HCT116 (cell line): ENCODE measurements at regions not wholly inside any gene's neighbourhood (a gene's known extent, or its start where the extent isn't known, plus 50 kb on each side); places are given as distances from the start of the nearest gene placed in this dataset.

Experiments used
- ATAC-seq: fragments of 200-7000 bp; cut with Tn5 transposase; 2 replicates; pipeline ENCODE4 v1.9.1; 2020; ENCODE audit warnings: mild to moderate bottlenecking, moderate library complexity
- BruUV-seq: library from RNA; stranded (reverse); fragments of 400-500 nt; replicated peaks from 2 replicates; lab custom pipeline; 2021; lab: Mats Ljungman, UMichigan
- CTCF ChIA-PET: fragments of 300-600 bp; sonication (Branson Sonifier 250); formaldehyde crosslinking; loops from one replicate; lab custom pipeline; 2021; ENCODE audit warnings: antibody characterized with exemption; lab: Charles Lee
- POLR2A ChIA-PET: fragments of 300-600, 350-600 bp; sonication (Branson Sonifier 250); formaldehyde crosslinking; loops from one replicate; lab custom pipeline; 2021; ENCODE audit warnings: antibody characterized with exemption; lab: Charles Lee
- RAD21 ChIA-PET, 2 experiments: fragments of 300-600 bp; sonication (Branson Sonifier 250); formaldehyde crosslinking; loops; one replicate each; lab custom pipeline; 2023; ENCODE audit warnings: low total read pairs in 2 of 2; ENCODE audit not compliant: uncharacterized antibody in 2 of 2, unreplicated experiment in 2 of 2, low non-redundant PET in 1 of 2; lab: Charles Lee
- DNase-seq: peaks from one replicate; pipeline ENCODE4 v3.0.0-alpha.2; 2010; ENCODE audit warnings: low read depth, low spot score
- H2AFZ ChIP-seq: fragments of 200-600 bp; shearing (Covaris generic), sonication (generic); 2 replicates; pipeline ENCODE4 v1.6.1; 2017; ENCODE audit warnings: low read depth, mixed run types, mixed read lengths, antibody characterized with exemption, low read length; ENCODE audit not compliant: poor library complexity, severe bottlenecking
- H3K27ac ChIP-seq: 2 replicates; pipeline ENCODE4 v1.5.1; 2012; ENCODE audit warnings: low read depth, low read length
- H3K27me3 ChIP-seq: fragments of 200-600 bp; sonication (generic); 2 replicates; pipeline ENCODE4 v1.6.1; 2016; ENCODE audit warnings: mixed run types, low read length, mixed read lengths; ENCODE audit not compliant: insufficient read depth
- H3K36me3 ChIP-seq, 2 experiments: fragments of 200-500 bp in 1 of 2; fragments of 200-600 bp in 1 of 2; sonication (Bioruptor generic) in 1 of 2; sonication (generic) in 1 of 2; 2 replicates each; pipeline versions ENCODE4 v1.5.1 to v1.6.1; 2014 to 2016; ENCODE audit warnings: low read length in 2 of 2, inconsistent platforms in 1 of 2, mixed read lengths in 1 of 2, mixed run types in 1 of 2; ENCODE audit not compliant: insufficient read depth in 2 of 2, control insufficient read depth in 1 of 2
- H3K4me1 ChIP-seq, 2 experiments: fragments of 200-600 bp in 1 of 2; sonication (generic) in 1 of 2; 2 replicates each; pipeline versions ENCODE4 v1.5.1 to v1.6.1; 2012 to 2017; ENCODE audit warnings: low read length in 2 of 2, inconsistent platforms in 1 of 2, mild to moderate bottlenecking in 1 of 2, mixed read lengths in 1 of 2, mixed run types in 1 of 2, moderate library complexity in 1 of 2; ENCODE audit not compliant: insufficient read depth in 2 of 2, control insufficient read depth in 1 of 2
- H3K4me2 ChIP-seq: fragments of 200-600 bp; sonication (generic); 2 replicates; pipeline ENCODE4 v1.6.1; 2017; ENCODE audit warnings: mixed run types, low read length, mixed read lengths
- H3K4me3 ChIP-seq, 2 experiments: fragments of 200-600 bp in 1 of 2; sonication (generic) in 1 of 2; replicated peaks in 1 of 2; 2 replicates each; pipeline ENCODE4 v1.5.1; 2011 to 2016; ENCODE audit warnings: low read length in 2 of 2, control low read depth in 1 of 2, low read depth in 1 of 2, mild to moderate bottlenecking in 1 of 2, mixed read lengths in 1 of 2, mixed run types in 1 of 2
- H3K79me2 ChIP-seq: fragments of 200-600 bp; sonication (generic); 2 replicates; pipeline ENCODE4 v1.6.1; 2017; ENCODE audit warnings: mild to moderate bottlenecking, mixed run types, low read length, moderate library complexity, mixed read lengths; ENCODE audit not compliant: insufficient read depth
- H3K9ac ChIP-seq: fragments of 200-600 bp; sonication (generic); 2 replicates; pipeline ENCODE4 v1.6.1; 2016; ENCODE audit warnings: low read length, mixed read lengths
- H3K9me2 ChIP-seq: fragments of 200-600 bp; sonication (generic), shearing (Covaris generic); 2 replicates; pipeline ENCODE4 v1.6.1; 2017; ENCODE audit warnings: mixed run types, mild to moderate bottlenecking, moderate library complexity; ENCODE audit not compliant: insufficient read depth
- H3K9me3 ChIP-seq, 2 experiments: fragments of 200-500 bp in 1 of 2; fragments of 200-600 bp in 1 of 2; sonication (Bioruptor generic) in 1 of 2; sonication (generic) in 1 of 2; 2 replicates each; pipeline ENCODE4 v1.6.1; 2014 to 2017; ENCODE audit warnings: low read length in 2 of 2, mixed read lengths in 2 of 2, inconsistent platforms in 1 of 2, low read depth in 1 of 2, mild to moderate bottlenecking in 1 of 2, mixed run types in 1 of 2, moderate library complexity in 1 of 2; ENCODE audit not compliant: control insufficient read depth in 1 of 2, insufficient read depth in 1 of 2
- H4K20me1 ChIP-seq: fragments of 200-600 bp; sonication (generic), shearing (Covaris generic); 2 replicates; pipeline ENCODE4 v1.6.1; 2017; ENCODE audit warnings: mixed run types, mild to moderate bottlenecking, moderate library complexity; ENCODE audit not compliant: insufficient read depth
- CTCF ChIP-seq, 3 experiments: fragments of 200-600 bp in 1 of 3; sonication (generic) in 1 of 3; IDR thresholded peaks in 2 of 3; conservative IDR thresholded peaks in 1 of 3; 2 replicates each; pipeline ENCODE4 v1.5.1; 2012 to 2017; ENCODE audit warnings: low read depth in 2 of 3, low read length in 2 of 3, antibody characterized with exemption in 1 of 3, borderline replicate concordance in 1 of 3, control low read depth in 1 of 3, mild to moderate bottlenecking in 1 of 3, mixed read lengths in 1 of 3, mixed run types in 1 of 3, moderate library complexity in 1 of 3; ENCODE audit not compliant: insufficient read depth in 1 of 3
- EZH2phosphoT487 ChIP-seq: fragments of 200-600 bp; IDR thresholded peaks from 2 replicates; pipeline ENCODE4 v1.6.1; 2018; ENCODE audit warnings: antibody characterized with exemption, borderline replicate concordance
- FOSL1 ChIP-seq: IDR thresholded peaks from 2 replicates; pipeline ENCODE4 v1.6.1; 2012; ENCODE audit warnings: low read depth
- JUND ChIP-seq: IDR thresholded peaks from 2 replicates; pipeline ENCODE4 v1.6.1; 2012
- MAX ChIP-seq: IDR thresholded peaks from 2 replicates; pipeline ENCODE4 v1.6.1; 2012
- POLR2A ChIP-seq: IDR thresholded peaks from 2 replicates; pipeline ENCODE4 v1.7.0; 2011; ENCODE audit warnings: borderline replicate concordance; ENCODE audit not compliant: insufficient read depth, insufficient read length; ENCODE audit errors: extremely low read depth
- POLR2AphosphoS5 ChIP-seq: IDR thresholded peaks from 2 replicates; pipeline ENCODE4 v1.6.1; 2011; ENCODE audit warnings: mild to moderate bottlenecking, low read depth, low read length, moderate library complexity
- RAD21 ChIP-seq: IDR thresholded peaks from 2 replicates; pipeline ENCODE4 v1.6.1; 2012; ENCODE audit warnings: low read depth, mild to moderate bottlenecking
- REST ChIP-seq: IDR thresholded peaks from 2 replicates; pipeline ENCODE4 v1.6.1; 2012; ENCODE audit warnings: low read depth
- SRF ChIP-seq: IDR thresholded peaks from 2 replicates; pipeline ENCODE4 v1.6.1; 2012; ENCODE audit warnings: low read depth
- TCF7L2 ChIP-seq: IDR thresholded peaks from 2 replicates; pipeline ENCODE4 v1.7.0; 2011; ENCODE audit warnings: borderline replicate concordance, inconsistent platforms; ENCODE audit not compliant: insufficient read depth, insufficient read length; ENCODE audit errors: extremely low read depth
- YY1 ChIP-seq: IDR thresholded peaks from 2 replicates; pipeline ENCODE4 v1.6.1; 2011; ENCODE audit warnings: low read length, low read depth, moderate library complexity, mild to moderate bottlenecking; ENCODE audit not compliant: insufficient replicate concordance; ENCODE audit errors: extremely low read depth
- ZFX ChIP-seq: fragments of 450-650 bp; IDR thresholded peaks from 2 replicates; pipeline ENCODE4 v1.6.1; 2017
- intact Hi-C: fragments of 100-400 bp; cut with micrococcal nuclease; formaldehyde crosslinking; loops from 2 replicates; pipeline ENCODE4 v1.10.0; 2022

- TF ChIP-seq POLR2AphosphoS5 (no peak), TCF7L2 (no peak)
These were observed 80.5 kb upstream of the GLIS3 start (continued) for GRCh38 chr9:4380406-4380805.

GRCh38 chr9:4375424-4376200 lies 75.7 kb upstream of the GLIS3 start:
- TF ChIP-seq POLR2A = no peak
- no peak for TF ChIP-seq REST
- TF ChIP-seq EZH2phosphoT487 = no peak
- no peak for TF ChIP-seq SRF
- no peak for TF ChIP-seq JUND
- peak; percentile 21 to 60 (median 55); a peak in 4 of 6 replicates for TF ChIP-seq CTCF (IDR thresholded peaks at IDR 0.05 in 2 of 3, conservative IDR thresholded peaks at IDR 0.05 in 1 of 3; ENCODE audit: borderline replicate concordance in 1 of 3, insufficient read depth in 1 of 3, low read depth in 2 of 3, low read length in 2 of 3)
- no peak for TF ChIP-seq MAX
- TF ChIP-seq RAD21 = peak; percentile 83
- TF ChIP-seq YY1 = no peak
- no peak for TF ChIP-seq TCF7L2
- no peak for TF ChIP-seq FOSL1
- no peak for TF ChIP-seq ZFX
- Histone ChIP-seq H2AFZ (peak overlapping the region; percentile 66), H3K79me2 (no peaks in the 10 kb centered on the region), H3K9ac (no peak overlapping the region), H4K20me1 (no peaks in the 10 kb centered on the region), H3K27me3 (no peaks in the 10 kb centered on the region), H3K4me1 (no peaks in the 10 kb centered on the region), H3K27ac (no peak overlapping the region), H3K9me2 (no peaks in the 10 kb centered on the region), H3K4me2 (no peak overlapping the region), H3K4me3 (no peak overlapping the region), H3K9me3 (no peaks in the 10 kb centered on the region), H3K36me3 (no peaks in the 10 kb centered on the region)
- ATAC-seq = peak; percentile 70
- no TSS peak for BruUV-seq
- intact Hi-C loops = loop anchor here (1.0 to 5.0 kb wide), 4 partner anchors 61 to 1518 kb away; no protein-coding TSS in a partner anchor
- DNase-seq = peak; percentile 26
- CTCF ChIA-PET = interaction anchor here (1.0 to 2.5 kb wide), 7 partner anchors 8 to 1518 kb away, joined by 3 to 12 read pairs (median 4); no protein-coding TSS in a partner anchor
- POLR2A ChIA-PET = no interaction called here
- RAD21 ChIA-PET = no interaction called here
